Hepatocyte (in vitro differentiated cells): ENCODE measurements at regions not wholly inside any gene's neighbourhood (a gene's known extent, or its start where the extent isn't known, plus 50 kb on each side); places are given as distances from the start of the nearest gene placed in this dataset.

Experiments
- DNase-seq: peaks from one replicate; pipeline ENCODE4 v3.0.0-alpha.2; 2016; ENCODE audit warnings: low spot score
- H2AFZ ChIP-seq: fragments of 200-600 bp; sonication (generic); 2 replicates; pipeline ENCODE4 v1.6.0; 2016; ENCODE audit warnings: antibody characterized with exemption, mild to moderate bottlenecking
- H3K27ac ChIP-seq: fragments of 200-600 bp; sonication (generic); 2 replicates; pipeline ENCODE4 v1.5.1; 2016; ENCODE audit warnings: mild to moderate bottlenecking
- H3K27me3 ChIP-seq: fragments of 200-600 bp; sonication (generic); 2 replicates; pipeline ENCODE4 v1.6.1; 2016
- H3K36me3 ChIP-seq: fragments of 200-600 bp; sonication (generic); replicated peaks from 2 replicates; pipeline ENCODE4 v1.5.1; 2016; ENCODE audit warnings: low read depth; ENCODE audit not compliant: insufficient read depth
- H3K4me1 ChIP-seq: fragments of 200-600 bp; sonication (generic); 2 replicates; pipeline ENCODE4 v1.5.1; 2016; ENCODE audit warnings: mild to moderate bottlenecking, moderate library complexity; ENCODE audit not compliant: insufficient read depth
- H3K4me2 ChIP-seq: fragments of 200-600 bp; sonication (generic); 2 replicates; pipeline ENCODE4 v1.6.0; 2016
- H3K4me3 ChIP-seq: fragments of 200-600 bp; sonication (generic); 2 replicates; pipeline ENCODE4 v1.5.1; 2016; ENCODE audit warnings: mild to moderate bottlenecking
- H3K79me2 ChIP-seq: fragments of 200-600 bp; sonication (generic); 2 replicates; pipeline ENCODE4 v1.6.0; 2017; ENCODE audit warnings: mild to moderate bottlenecking
- H3K9me2 ChIP-seq: fragments of 200-600 bp; sonication (generic); replicated peaks from 2 replicates; pipeline ENCODE4 v1.6.0; 2017; ENCODE audit warnings: mild to moderate bottlenecking; ENCODE audit not compliant: insufficient read depth
- H3K9me3 ChIP-seq: fragments of 200-600 bp; sonication (generic); 2 replicates; pipeline ENCODE4 v1.5.1; 2016; ENCODE audit warnings: low read depth, mild to moderate bottlenecking
- H4K20me1 ChIP-seq: fragments of 200-600 bp; sonication (generic); 2 replicates; pipeline ENCODE4 v1.6.0; 2016; ENCODE audit warnings: mild to moderate bottlenecking; ENCODE audit not compliant: insufficient read depth, poor library complexity, severe bottlenecking
- EZH2 ChIP-seq: fragments of 200-600 bp; sonication (generic); IDR thresholded peaks from 2 replicates; pipeline ENCODE4 v1.6.1; 2016; ENCODE audit warnings: antibody characterized with exemption, mild to moderate bottlenecking, borderline replicate concordance
- EZH2phosphoT487 ChIP-seq: fragments of 200-600 bp; sonication (generic); IDR thresholded peaks from one replicate; pipeline ENCODE4 v1.6.1; 2018; ENCODE audit warnings: antibody characterized with exemption, mild to moderate bottlenecking, low read depth, moderate library complexity; ENCODE audit not compliant: unreplicated experiment, severe bottlenecking
- WGBS: methylation state at CpG from one replicate; pipeline ENCODE4 v1.1.6; 2016; ENCODE audit warnings: low lambda C conversion rate; ENCODE audit errors: missing lambda C conversion rate; 5-methylcytosine and 5-hydroxymethylcytosine counted together
- TF ChIP-seq, protein P1 (sequence below): fragments of 200-600 bp; sonication (generic); IDR thresholded peaks from 2 replicates; pipeline ENCODE4 v1.5.1; 2016; ENCODE audit warnings: antibody characterized with exemption, mild to moderate bottlenecking; ENCODE audit not compliant: poor library complexity

GRCh38 chr20:7624886-7625285 is 315.4 kb downstream of the HAO1 start:
- Histone ChIP-seq H3K4me1 (no peaks in the 10 kb centered on the region), H3K4me2 (no peak overlapping the region), H3K4me3 (no peak overlapping the region), H3K9me2 (no peaks in the 10 kb centered on the region), H3K27me3 (no peaks in the 10 kb centered on the region), H2AFZ (no peak overlapping the region), H3K27ac (no peak overlapping the region), H3K79me2 (no peaks in the 10 kb centered on the region), H4K20me1 (no peaks in the 10 kb centered on the region), H3K36me3 (no peaks in the 10 kb centered on the region), H3K9me3 (no peaks in the 10 kb centered on the region)
- 89% methylated on average over 5 of the region's 5 CpGs for WGBS
- no peak for DNase-seq
- no peak for TF ChIP-seq EZH2phosphoT487
- no peak for TF ChIP-seq EZH2
- TF ChIP-seq, protein P1, sequence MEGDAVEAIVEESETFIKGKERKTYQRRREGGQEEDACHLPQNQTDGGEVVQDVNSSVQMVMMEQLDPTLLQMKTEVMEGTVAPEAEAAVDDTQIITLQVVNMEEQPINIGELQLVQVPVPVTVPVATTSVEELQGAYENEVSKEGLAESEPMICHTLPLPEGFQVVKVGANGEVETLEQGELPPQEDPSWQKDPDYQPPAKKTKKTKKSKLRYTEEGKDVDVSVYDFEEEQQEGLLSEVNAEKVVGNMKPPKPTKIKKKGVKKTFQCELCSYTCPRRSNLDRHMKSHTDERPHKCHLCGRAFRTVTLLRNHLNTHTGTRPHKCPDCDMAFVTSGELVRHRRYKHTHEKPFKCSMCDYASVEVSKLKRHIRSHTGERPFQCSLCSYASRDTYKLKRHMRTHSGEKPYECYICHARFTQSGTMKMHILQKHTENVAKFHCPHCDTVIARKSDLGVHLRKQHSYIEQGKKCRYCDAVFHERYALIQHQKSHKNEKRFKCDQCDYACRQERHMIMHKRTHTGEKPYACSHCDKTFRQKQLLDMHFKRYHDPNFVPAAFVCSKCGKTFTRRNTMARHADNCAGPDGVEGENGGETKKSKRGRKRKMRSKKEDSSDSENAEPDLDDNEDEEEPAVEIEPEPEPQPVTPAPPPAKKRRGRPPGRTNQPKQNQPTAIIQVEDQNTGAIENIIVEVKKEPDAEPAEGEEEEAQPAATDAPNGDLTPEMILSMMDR, result no peak

DNA sequence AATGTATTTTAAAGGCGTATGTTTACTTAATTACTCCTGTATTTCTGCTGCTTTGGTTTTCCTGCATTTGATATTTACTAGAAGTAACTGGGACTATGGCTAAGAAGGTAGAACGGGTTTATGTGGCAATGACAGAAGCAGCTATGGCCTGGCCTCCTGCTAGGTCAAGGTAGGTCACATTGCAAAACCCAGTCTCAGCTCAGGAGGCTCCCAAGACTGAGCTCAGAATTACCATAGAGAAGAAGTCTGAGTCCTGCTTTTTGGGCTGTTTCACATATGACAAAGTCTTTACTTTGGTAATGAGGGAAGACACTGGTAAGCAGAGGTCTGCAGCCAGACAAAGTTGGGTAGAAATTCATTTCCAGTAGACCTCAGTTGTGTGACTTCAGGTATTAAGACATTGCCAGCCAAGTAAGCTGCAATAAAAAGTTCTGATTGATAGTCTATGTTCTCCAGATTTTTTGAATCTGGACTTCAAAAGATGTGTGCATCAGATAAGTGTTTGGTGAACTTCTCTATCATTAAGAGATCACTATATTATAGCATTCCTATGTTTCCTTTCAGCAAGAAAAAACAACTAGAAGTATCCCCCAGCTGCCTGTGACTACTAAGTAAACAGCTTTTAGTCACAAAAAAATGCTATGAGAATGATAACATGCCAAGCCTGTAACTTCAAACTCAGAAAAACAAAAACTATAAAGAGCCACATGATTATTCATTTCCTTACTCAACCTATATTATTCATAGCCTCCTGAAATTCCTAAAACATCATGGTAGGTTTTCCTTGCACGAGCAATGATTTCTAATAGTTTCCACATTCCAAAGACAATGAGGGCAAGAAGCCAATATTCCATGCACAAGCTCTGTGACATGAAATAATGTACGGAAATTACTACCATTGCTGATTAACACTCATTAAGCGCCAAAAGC is 312.3 kb downstream of the HAO1 start:
- Histone ChIP-seq H3K27ac (no peak overlapping the region), H3K27me3 (no peaks in the 10 kb centered on the region), H3K36me3 (no peaks in the 10 kb centered on the region), H3K9me3 (no peaks in the 10 kb centered on the region), H3K4me2 (no peak overlapping the region), H3K79me2 (no peaks in the 10 kb centered on the region), H3K4me1 (no peaks in the 10 kb centered on the region), H3K4me3 (no peak overlapping the region), H3K9me2 (no peaks in the 10 kb centered on the region), H2AFZ (no peak overlapping the region), H4K20me1 (no peaks in the 10 kb centered on the region)
- no peak for DNase-seq
- WGBS, result 82% methylated on average over 5 of the region's 5 CpGs
- TF ChIP-seq EZH2 (no peak), EZH2phosphoT487 (no peak)
- TF ChIP-seq, protein P1, result no peak

DNA sequence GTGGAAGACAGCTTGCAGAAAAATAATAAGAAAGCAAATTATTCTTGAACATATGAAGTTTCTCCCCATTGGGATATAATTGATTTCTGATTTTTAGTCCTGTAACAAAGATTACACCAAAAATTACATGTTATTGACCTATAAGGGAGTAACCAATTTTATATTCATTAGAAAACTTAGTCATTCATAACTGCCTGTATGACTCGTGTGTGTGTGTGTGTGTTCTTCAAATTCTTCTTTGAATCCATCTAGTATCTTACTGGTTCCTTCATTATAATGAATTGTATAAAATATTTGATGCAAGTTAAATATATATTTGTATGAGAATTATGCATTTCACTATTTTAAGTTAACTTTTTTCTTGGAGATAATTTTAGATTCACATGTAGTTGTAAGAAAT is 310.4 kb downstream of the HAO1 start:
- no peak overlapping the region for H3K4me2 ChIP-seq
- 67% methylated on average over 1 of the region's 1 CpG for WGBS
- no peaks in the 10 kb centered on the region for H3K36me3 ChIP-seq
- H3K27ac ChIP-seq, result no peak overlapping the region
- no peak for DNase-seq
- no peaks in the 10 kb centered on the region for H3K79me2 ChIP-seq
- no peaks in the 10 kb centered on the region for H4K20me1 ChIP-seq
- no peaks in the 10 kb centered on the region for H3K9me2 ChIP-seq
- no peak overlapping the region for H3K4me3 ChIP-seq
- TF ChIP-seq EZH2 (no peak), EZH2phosphoT487 (no peak)
- TF ChIP-seq, protein P1, result no peak
- H2AFZ ChIP-seq, result no peak overlapping the region
- H3K9me3 ChIP-seq, result no peaks in the 10 kb centered on the region
- no peaks in the 10 kb centered on the region for H3K27me3 ChIP-seq
- no peaks in the 10 kb centered on the region for H3K4me1 ChIP-seq
